Pons (tissue), 1 donor: ENCODE measurements at regions not wholly inside any gene's neighbourhood (a gene's known extent, or its start where the extent isn't known, plus 50 kb on each side); places are given as distances from the start of the nearest gene placed in this dataset.
A peak's percentile ranks its signal among the peaks of the same experiment; 100 is the strongest.
"Not testable (repeated sequence)": the region's sequence is repeated elsewhere in the genome, so short reads cannot be mapped to it uniquely, and the experiment has no call there.

Source experiments
- DNase-seq: peaks from one replicate; pipeline ENCODE4 v3.0.0-alpha.2; 2016; ENCODE audit warnings: low spot score

GRCh38 chr5:147081311-147081764 lies 153.5 kb upstream of the STK32A start:
- DNase-seq: peak; percentile 96

- peak; percentile 98 for DNase-seq
These were observed 150.1 kb upstream of the STK32A start for GRCh38 chr5:147084702-147085101.

DNA sequence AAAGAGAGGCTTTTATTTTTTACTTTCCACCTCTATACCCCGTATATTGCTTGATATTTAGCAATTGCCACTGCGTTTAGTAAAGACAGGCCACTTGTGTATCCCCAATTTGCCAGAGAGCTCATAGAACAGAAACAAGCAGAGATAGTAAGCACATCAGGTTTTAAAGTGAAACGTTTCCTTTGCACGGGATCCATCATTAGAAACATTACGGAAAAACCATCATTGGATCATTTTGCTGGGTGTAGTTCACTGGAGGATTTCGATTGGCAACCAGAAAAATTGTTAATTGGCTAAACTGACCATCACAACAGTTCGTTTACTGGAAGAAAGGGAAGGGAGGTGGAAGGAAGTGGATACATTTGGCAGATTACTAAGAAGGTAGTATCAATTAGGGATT lies 149.4 kb upstream of the STK32A start:
- DNase-seq: peak; percentile 67

- DNase-seq: peak; percentile 86
These were observed 142.8 kb upstream of the STK32A start for GRCh38 chr5:147092044-147092443.

GRCh38 chr5:147093138-147093537 lies 141.7 kb upstream of the STK32A start:
- DNase-seq: no peak

GRCh38 chr5:147095740-147096139 lies 139.1 kb upstream of the STK32A start:
- no peak for DNase-seq

- DNase-seq: peak; percentile 75
These were observed 136.5 kb upstream of the STK32A start for GRCh38 chr5:147098233-147098790.

DNA sequence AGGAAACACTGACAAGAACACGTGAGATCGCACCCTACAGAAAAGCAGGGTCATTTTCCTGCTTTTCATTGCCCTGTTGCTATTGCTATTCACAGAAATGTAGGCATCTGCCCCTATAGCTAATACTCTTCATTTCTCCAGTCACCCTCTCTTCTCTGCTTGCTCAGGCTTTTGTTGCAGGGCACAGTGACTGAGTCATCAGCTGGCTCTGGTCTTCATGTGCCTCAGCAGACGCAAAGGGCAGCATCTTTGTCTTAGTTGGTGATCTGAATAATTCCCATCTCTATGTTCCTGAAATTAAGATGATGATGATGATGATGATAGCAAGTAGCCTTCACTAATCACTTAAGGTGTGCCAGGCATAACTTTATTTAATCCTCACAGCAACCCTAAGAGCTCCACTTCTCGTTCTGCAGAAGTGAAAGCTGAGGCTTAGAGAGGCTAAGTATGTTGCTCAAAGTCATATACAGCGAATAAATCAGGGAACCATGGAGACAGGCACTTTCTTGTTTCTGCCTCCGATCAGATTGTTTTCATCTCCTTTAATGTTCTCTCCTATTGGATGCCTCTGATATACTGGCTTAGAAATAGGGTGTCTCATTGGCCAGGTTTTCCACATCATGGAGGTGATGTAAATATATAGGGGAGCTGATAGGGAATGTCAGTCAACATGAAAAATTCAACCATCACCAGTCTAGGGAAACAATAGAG lies 133.0 kb upstream of the STK32A start:
- peak; percentile 72 for DNase-seq

DNA sequence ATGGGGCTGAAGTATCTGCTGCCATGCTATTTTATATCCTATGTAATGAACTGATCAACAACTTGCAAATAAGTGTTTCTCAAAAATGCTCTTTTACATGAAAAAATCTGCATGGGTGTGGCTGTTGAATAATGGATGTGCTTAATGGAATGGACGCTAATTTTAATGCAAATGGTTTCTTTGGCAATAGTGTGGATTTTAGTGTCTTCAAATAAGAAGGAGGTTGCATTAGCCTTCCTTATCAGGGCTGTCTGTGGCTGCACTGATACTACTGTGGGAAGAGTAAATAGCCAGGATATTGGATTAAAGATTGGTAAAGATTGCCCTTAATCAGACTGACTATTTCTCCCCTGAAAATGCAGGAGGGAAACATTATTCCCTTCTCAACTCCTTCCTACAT lies 121.9 kb upstream of the STK32A start:
- no peak for DNase-seq

GRCh38 chr5:147113967-147114366 lies 120.9 kb upstream of the STK32A start:
- no peak for DNase-seq

- not testable (repeated sequence) for DNase-seq
These were observed 95.1 kb upstream of the STK32A start for GRCh38 chr5:147139759-147140158.

- DNase-seq: no peak
These were observed 94.3 kb upstream of the STK32A start for GRCh38 chr5:147140558-147140957.

DNA sequence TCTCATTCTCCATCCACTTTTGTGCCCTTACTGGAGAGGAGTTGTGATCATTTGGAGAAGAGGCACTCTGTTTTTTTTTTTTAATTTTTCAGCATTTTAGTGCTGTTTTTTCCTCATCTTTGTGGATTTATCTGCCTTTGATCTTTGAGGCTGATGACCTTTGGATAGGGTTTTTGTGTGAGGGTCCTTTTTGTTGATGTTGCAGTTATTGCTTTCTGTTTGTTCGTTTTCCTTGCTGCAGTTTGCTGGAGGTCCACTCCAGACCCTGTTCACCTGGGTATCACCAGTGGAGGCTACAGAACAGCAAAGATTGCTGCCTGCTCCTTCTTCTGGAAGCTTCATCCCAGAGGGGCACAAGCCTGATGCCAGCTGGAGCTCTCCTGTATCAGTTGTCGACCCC lies 93.2 kb upstream of the STK32A start:
- DNase-seq: not testable (repeated sequence)

GRCh38 chr5:147143215-147143614 lies 91.6 kb upstream of the STK32A start:
- DNase-seq: no peak

DNA sequence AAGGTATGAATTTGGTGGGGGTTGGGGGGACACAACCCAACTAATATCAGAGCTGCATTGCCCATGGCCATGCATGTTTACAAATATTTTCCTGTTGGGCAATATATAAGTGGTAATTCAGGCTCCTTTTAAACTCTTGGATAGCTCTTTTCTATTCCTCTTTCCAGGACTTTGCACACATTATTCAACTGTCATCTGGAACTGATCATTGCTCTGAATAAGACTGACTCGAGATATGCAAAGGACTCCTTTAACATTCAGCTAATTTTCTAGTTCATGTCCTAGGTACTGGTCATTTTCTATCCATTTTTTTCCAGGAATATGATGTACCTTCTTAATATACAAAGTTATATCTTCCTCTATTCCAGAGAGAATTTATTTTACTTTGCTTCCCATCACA lies 89.5 kb upstream of the STK32A start:
- DNase-seq: no peak

DNA sequence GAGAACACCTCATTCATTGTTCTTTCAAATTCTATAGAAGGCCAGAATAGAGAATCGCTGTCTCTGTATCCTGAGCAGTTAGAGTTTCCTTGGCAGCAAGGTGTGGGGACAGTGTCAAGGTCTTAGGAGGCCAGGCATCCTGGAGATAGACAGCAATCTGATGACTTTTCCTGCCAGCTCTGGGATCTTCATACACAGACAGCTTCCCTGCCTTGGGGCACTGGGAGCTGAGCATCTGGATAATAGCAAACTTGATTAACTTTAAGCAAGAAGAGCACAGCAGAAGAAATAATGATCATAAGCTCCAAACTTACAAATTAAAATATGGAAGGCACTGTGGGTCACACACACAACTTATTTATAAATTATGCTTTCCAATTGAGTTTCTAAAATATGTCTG lies 86.1 kb upstream of the STK32A start:
- DNase-seq: no peak

DNA sequence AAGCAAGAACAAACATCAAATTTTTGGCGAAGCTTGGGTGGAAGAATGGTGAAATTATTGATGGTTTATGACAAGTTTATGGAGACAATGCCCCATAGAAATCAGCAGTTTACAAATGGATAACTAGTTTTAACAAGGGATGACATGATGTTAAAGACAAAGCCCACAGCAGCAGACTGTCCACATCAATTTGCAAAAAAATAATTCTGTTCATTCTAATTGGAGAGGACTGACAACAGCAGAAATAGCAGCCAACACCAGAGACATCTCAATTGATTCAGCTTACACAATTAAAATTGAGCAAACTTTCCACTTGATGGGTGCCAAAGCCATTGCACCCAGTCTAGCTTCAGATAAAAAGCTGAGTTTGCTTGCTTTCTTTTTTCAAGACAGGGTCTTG lies 82.7 kb upstream of the STK32A start:
- DNase-seq: no peak

GRCh38 chr5:147154809-147155208 lies 80.0 kb upstream of the STK32A start:
- DNase-seq: no peak

GRCh38 chr5:147156012-147156411 lies 78.8 kb upstream of the STK32A start:
- no peak for DNase-seq

DNA sequence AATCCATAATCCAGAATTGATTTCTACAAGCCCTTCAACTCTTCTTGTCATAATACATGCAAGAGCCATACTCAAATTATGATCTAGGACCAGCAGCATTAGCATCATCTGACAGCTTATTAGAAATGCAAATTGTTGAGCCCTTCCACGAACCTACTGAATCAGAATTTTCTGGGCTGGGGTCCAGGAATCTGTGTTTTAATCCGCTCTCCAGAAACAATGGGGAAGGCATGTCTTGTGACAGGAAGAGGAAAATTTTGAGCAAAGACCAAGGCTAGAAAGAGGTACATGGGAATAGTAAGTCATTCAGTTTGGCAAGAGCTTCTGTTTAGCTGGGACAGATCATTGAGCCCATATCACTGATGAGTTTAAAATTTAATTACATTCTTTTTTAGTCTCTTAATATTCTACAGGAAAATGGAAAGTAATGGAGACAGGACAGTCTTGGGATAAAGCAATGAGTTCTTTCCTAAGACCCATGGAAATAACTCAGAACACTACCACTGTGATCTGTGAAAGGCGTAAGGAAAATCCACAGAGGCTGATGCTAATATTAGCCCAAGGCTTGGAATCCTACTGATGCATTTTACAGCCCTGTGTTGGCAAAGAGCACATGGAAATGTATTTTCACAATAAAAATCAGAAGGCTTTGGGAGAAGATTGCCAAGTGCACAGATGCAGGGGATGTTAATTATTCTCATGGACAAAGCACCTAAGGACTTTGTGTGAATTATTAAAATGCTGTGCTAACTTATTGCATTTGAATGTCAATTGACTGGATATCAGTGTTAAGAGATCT lies 73.7 kb upstream of the STK32A start:
- DNase-seq: peak; percentile 18

GRCh38 chr5:147162740-147163139 lies 72.1 kb upstream of the STK32A start:
- DNase-seq: no peak

DNA sequence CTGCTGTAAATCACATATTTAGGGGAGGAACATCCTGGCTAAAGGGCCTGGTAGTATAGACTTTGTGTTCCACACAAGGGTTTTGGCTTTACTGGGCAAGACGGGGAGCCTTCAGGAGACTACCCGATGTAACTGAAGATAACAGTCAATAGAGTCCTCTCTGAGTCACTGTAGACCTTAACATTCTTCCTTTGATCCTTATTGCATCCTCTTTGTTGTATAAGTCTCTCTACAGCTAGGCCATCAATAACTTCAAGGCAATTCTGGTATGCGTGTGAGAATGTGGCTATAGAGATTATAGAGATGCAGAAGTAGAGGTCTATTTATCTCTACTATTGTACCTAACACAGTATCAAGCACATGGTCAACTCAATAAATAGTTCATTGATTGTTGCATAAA lies 67.3 kb upstream of the STK32A start:
- DNase-seq: no peak
